GM19351 (cell line): ENCODE measurements at regions not wholly inside any gene's neighbourhood (a gene's known extent, or its start where the extent isn't known, plus 50 kb on each side); places are given as distances from the start of the nearest gene placed in this dataset.

Experiments
- ATAC-seq: cut with Tn5 transposase; IDR thresholded peaks from one replicate; pipeline ENCODE4 v1.9.1; 2021; ENCODE audit warnings: mild to moderate bottlenecking, moderate library complexity; ENCODE audit not compliant: unreplicated experiment

- ATAC-seq = no peak
Measured at GRCh38 chr6:81822568-81822967, 70.1 kb upstream of the TENT5A start.

GRCh38 chr6:81821449-81821848 is 69.0 kb upstream of the TENT5A start:
- ATAC-seq = no peak

- ATAC-seq = peak; percentile 46
Measured at GRCh38 chr6:81820980-81821379, 68.5 kb upstream of the TENT5A start.

- no peak for ATAC-seq
Measured at GRCh38 chr6:81820422-81820821, 67.9 kb upstream of the TENT5A start.

- no peak for ATAC-seq
Measured at GRCh38 chr6:81819767-81820166, 67.3 kb upstream of the TENT5A start.

GRCh38 chr6:81818901-81819361 is 66.5 kb upstream of the TENT5A start:
- peak; percentile 72 for ATAC-seq

GRCh38 chr6:81816380-81816779 is 63.9 kb upstream of the TENT5A start:
- ATAC-seq = no peak

- no peak for ATAC-seq
Measured at GRCh38 chr6:81814370-81815076, 62.0 kb upstream of the TENT5A start.

- ATAC-seq = no peak
Measured at GRCh38 chr6:81813305-81813704, 60.8 kb upstream of the TENT5A start.

- ATAC-seq = no peak
Measured at GRCh38 chr6:81812401-81812800, 59.9 kb upstream of the TENT5A start.

- ATAC-seq = no peak
Measured at GRCh38 chr6:81808851-81809570, 56.5 kb upstream of the TENT5A start.

- no peak for ATAC-seq
Measured at GRCh38 chr6:81806793-81807565, 54.5 kb upstream of the TENT5A start.

- no peak for ATAC-seq
Measured at GRCh38 chr6:81802356-81802755, 49.9 kb upstream of the TENT5A start.
